NCI-H128 (cell line): ENCODE measurements at regions not wholly inside any gene's neighbourhood (a gene's known extent, or its start where the extent isn't known, plus 50 kb on each side); places are given as distances from the start of the nearest gene placed in this dataset.

Source experiments
- DNase-seq: peaks from one replicate; lab custom pipeline; 2025; ENCODE audit not compliant: unreplicated experiment; lab: John Stamatoyannopoulos, UW

DNA sequence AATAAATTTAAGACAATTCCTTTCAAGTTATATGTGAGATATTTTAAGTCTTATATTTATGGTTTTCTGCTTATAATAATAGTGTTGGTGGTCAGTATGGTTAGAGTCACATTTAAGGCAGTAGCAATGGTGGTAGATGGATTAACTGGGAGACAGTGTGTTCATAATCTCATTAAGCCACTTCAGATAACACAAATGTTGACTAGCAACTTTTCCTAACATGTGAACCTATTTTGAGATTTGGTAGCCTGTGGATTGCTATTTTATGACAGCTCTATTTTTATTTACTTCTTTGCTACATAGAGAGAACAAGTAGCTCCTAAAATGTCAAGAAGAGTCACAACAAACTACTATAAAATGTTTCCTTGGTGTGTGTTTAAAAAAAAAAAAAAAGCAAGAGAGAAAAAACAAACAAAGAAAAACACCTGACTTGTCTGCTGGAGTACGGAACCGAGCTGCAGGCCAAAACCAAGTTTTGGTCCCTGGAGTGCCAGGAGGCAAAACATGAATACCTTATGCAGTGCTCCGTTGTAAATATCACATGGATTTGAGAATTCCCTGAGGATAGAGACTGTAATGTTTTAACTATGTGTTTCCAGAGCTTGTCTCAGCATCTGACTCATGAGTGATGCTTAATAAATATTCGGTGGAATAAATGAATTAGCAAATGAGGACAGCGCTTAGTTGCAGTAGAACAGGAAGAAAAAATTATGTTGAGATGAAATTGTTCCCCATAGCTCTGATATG lies 457.1 kb upstream of the ROBO2 start:
- DNase-seq: no peak

DNA sequence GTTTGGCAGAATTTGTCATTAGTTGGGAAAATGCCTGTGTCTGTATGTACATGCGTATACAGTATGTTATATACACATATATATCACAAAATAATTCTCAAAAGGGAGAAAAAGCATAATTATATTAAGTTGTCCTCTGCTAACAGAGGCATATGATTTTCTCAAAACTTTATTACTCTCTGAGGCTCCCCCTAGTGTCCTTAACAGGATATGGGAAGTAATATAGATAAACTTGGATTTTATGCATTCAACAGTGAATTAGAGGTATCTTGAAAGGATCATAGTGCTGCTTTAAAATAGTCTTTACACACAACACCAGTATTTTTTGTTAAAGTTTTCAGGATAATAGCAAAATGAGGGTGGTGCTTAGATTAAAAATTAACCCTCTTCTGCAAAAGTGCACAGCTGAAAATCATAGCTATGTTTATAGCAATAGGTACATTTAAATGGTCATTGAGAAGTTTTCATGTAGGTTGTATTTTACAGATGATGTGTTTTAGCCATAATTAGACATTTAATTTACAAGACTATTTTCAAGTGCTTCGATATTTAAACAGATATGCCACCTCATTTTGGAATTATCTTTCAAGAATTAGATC lies 454.0 kb upstream of the ROBO2 start:
- DNase-seq: no peak

DNA sequence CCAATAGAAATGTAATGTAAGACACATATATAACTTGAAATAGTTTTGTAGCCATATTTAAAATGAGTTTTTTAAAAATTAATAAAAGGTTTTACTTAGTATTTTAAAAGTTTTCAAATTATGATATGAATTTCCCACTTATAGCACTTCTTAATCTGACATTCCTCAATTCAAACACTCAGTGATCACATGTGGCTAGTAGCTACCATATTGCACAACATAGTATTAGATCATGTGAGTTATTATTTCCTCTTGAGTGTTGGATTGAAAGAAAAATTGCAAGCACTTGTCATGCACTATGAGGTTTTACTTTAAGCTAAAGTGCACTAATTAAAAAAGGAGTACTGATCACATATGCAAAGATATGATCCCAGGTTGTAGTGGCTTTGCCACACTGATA lies 453.4 kb upstream of the ROBO2 start:
- DNase-seq: no peak

DNA sequence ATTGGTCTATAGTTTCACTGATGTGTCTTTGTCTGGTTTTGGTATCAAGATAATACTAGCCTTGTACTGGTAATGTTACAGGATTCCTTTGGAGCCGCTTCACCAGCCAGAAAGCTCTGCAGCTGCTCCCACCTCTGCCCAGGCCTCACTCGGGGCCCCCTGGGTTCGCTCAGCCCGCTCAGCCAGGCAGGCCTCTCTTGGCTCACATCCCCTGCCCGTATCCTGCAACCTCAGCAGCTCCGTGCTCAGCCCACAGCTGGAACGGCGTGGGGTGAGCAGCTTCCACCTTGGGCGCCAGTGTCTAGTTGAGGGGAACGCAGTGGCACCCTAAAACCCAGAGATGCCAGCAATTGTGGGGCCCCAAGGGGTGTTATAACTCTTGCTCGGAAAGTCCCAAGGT lies 429.7 kb upstream of the ROBO2 start:
- no peak for DNase-seq

DNA sequence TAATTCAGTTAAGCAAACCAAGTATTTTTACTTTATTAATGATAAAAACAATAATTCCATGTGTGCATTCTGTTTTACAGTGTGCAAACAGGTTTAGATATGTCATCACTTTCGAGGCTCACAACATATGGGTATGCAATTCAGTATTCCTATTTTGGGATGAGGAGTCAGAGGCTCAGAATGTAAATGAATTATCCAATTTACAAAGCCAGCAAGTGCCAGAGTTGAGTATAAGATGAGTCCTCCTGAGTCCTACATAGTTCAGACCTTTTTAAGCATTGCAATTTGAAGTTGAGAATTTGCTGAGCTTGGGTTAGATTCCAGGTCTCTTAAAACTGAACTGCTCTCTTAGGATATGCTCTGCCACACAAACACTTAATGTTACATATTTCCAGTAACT lies 424.2 kb upstream of the ROBO2 start:
- no peak for DNase-seq

DNA sequence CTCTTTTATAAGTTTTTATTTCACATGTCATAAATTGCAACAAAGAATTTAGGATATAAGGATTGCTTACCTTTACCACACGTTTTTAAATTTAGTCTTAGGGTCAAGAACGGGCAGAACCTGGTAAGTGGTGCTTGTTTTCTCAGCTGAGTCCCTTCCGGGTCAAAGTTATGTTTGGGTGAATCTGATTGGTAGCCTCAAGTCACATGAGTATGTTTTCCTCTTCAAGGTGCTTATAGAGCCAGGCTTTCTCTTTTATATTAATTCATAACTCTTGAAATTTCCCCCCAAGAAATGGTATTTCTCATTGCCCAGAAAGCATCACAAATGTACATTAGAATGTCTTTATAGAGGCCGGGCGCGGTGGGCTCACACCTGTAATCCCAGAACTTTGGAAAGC lies 415.7 kb upstream of the ROBO2 start:
- no peak for DNase-seq

DNA sequence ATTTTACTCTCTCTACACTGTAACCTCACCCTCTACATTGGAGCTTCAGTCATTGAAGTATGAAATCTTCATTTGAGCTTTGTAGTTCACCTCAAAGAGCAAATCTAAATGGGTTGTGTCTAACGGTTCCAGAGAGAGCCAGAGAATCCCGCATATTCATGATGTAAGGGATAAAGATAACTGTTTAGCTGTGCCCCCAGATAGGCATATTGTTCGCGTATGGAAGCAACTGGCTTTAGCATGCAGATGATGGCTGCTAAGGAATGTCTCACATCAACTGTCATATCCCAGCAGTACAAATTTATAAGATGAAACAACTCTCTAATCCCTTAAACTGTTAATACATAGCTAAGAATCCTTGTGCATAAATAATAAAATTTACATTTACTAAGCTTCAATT lies 412.7 kb upstream of the ROBO2 start:
- no peak for DNase-seq

DNA sequence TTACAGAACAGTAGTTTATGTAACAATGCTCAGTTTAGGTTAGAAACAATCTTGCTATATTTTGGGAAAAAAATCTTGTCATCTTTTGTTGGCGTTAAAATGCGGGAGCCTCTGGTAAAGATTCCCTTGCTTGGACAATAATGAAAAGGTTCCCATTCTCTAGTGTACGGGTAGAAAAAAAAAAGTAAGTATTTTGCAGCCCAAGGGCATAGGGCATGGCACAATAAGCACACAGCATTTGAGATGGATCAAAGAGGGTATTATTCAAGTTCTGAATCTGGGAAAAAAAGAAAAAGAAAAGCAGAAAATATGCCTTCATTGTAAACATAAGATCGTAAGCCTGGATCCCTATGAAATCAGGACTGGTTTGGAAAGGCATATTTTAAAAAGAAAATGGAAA lies 408.6 kb upstream of the ROBO2 start:
- DNase-seq: no peak

DNA sequence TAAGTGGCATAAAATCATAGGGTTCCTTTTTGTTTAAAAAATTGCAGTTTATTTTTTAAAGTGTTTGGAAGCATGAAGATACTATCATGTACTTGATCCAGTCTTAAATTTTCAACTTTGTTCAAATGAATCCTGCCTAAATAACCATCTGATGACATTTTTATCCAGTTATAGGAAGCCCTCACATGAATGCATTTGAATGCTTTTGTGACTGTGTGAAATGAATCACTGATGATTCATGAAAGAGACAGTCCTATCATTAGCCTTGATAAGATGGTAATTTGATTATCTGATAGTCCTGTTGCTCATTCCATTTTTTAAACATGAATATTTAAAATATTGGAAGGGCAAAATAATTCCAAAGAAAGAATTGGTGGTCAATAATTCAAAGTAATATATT lies 401.9 kb upstream of the ROBO2 start:
- DNase-seq: no peak

DNA sequence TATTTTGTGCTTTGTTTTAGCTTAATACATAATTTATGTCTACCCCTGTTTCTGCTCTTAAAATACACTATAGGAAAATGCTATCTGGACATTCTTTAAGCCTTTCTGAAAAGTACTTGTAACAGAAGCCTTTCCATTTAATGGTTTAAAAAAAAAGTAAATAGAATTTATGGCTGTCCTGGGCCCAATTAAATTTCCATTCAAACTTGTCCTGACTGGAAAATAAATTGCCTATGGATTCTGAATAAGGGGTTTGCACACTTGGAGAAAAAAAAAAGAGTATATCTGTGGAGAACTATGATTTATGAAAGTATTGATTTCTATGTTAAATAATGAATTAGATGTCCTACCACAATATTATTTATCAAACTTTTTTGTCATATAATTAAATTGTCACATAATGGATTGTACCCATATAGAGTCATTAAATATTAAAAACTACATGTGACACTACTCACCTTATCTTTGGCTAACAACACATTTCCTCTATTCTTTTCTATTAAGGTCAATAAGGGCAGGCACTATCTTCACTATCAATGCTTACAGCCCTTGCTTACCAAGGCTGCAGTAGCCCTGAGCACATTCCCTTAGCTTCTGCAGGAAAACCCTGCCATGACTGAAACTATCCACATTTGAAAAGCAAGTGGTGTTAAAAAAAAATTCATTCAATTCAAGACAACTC lies 396.1 kb upstream of the ROBO2 start:
- no peak for DNase-seq

DNA sequence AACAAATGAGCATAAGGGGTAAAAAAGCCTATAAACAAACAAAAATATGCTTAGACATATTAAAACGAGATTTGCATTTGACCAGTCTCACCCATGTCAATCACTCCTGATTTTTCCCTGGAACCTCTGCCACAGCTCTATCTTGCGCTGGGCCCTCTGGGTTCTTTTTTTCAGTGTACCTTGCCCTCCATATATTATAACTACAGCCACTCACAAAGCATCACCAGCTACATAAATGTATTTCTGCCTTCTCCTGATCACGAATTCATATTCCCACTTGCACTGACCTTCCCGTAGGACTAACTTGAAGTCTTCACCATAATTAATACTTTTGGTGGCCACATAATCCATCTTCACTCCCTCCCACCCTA lies 395.6 kb upstream of the ROBO2 start:
- DNase-seq: no peak

DNA sequence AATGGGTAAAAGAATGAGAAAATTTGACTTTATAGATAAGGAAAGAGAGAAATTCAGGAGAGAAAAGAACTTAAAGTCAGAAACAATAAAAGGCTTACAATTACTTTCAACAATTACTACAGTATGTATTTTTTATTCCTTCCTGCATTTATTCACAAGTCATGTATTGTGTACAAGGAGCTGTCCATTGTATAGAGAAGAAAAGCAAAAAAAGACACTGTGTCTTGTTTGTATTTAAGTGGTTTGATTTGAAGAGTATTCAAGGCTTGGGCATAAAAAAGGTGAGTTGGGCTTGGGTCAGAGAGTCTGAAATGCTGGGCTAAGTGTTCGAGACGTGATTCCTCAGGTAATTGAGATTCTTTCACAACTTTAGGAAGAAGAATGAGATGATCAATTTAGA lies 394.2 kb upstream of the ROBO2 start:
- DNase-seq: no peak

DNA sequence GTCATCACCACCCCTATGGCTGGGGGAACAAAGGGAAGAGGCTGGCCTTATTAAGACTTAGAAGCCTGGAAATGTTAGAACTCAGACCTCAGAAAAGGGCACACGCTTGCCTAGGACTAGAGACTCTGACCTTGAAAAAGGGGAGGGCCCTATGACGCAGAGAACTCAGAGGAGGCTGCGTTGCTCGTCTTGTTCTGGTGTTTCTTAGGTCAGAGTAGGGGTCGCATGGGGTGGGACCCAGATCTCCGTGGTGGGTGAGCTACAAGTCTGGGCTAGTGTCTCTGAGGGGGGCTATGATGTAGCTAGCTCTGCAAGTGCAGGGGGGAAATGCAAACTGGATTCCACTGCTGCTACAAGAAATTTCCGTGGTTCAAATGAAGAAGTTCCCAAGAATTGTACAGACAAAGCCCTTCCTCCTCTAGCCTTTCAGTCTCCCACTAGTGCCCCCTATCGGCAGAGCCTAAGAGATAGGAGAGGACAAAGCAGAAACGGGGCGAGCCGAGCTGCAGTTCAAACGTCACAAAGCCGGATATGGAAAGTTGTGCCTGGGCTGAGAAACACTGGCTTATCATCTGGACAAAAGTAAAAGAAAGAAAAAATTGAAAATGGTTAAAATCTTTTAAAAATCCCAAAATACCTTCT lies 392.9 kb upstream of the ROBO2 start:
- DNase-seq: no peak

DNA sequence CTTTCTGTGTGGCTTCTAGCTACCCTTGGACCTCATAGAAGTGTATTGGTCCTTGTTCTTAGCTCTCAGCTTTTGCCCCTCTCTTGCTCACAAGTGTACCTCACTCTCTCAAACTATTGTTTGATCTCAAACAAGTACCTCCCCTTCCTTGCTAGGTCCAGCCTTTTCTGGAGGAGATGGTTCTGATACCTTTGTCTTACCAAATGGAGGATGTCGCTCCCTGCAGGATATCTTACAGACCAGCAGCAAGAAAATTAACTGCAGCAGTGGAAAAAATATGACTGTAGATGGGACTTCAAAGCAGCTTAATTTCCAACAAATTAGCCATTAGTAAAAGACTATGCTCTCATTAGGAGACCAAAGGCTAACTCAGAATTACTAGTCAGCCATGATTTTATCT lies 388.1 kb upstream of the ROBO2 start:
- DNase-seq: no peak

DNA sequence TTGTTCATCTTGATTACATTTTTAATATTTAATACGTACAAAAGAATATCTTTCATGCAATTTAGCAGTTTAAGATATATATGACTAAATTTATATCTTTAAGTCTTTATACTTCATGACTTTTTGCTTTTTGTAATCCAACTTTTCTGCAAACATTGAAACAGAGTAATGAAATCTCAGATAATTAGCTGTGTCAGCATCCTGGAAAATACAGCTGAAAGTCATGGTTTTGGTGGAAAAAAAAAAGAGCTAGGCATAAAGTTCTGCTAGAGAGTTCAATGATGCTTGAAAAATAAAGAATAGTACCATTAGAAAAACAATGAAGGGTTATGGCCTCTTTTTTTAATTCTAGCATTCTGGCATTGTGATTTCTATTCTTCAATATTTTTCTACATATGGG lies 387.4 kb upstream of the ROBO2 start:
- DNase-seq: no peak

DNA sequence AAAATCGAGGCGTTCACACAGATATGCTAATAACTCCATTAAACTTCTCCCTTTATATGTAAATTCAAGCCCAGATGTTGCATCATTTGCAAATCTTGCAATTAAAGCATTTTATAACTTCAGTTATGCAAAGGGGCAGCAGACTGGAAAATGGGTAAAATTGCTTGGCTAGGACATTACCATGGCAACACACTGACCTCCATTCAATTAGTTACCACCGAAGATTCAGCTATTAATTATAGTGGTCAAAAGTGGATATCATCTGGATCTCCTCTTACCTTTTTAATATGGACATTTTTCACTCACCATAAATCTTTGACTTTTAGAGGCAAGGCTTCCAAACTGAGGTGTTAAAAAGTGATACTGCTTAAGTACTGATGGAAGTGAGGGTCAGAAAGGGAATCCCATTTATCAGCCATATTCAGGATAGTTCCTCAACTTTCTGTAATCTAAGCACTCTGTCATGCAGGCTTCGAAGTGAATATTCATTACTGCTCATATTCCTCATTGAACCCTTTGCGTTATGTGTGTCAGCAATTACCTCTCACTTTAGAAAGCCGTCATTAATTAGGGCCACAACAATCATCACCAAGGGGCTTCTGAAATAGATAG lies 386.2 kb upstream of the ROBO2 start:
- DNase-seq: no peak

DNA sequence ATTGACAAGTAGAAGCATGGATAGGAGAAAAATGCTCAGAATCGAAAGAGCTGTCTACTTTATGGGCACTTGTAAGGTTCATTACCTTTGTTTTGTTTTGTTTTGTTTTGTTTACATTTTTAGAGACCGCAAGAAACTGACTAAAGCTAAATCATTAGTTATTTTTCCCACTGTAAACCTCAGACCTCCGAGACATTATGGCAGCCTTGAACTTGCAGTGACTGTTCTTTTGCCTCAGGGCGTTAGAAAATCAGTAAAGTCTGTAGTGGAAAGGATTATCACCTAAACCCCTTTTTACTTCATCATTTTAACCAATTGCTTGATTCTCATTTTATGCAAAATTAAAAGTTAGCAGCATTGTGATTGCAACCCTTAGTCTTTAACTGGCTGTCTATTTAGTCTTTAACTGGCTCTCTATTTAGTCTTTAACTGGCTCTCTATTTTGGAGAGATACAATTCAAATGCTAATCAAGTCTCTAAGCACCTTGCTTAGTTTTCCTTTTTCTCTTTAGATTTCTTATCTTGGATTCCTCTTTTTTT lies 383.3 kb upstream of the ROBO2 start:
- no peak for DNase-seq

DNA sequence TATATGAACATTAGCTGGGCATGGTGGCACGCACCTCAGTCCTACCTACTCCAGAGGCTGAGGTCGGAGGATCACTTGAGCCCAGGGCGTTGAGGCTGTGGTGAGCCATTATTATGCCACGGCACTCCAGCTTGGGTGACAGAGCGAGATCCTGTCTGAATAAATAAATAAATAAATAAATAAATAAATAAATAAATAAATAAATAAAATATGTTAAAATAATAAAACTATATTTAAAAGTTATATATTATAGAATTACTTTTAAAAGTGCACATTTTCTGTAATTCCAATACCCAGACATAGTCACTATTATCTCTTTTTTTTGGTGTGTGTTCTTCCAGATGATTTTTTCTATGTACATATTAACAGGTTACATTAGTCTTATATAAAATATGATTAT lies 382.0 kb upstream of the ROBO2 start:
- DNase-seq: no peak

DNA sequence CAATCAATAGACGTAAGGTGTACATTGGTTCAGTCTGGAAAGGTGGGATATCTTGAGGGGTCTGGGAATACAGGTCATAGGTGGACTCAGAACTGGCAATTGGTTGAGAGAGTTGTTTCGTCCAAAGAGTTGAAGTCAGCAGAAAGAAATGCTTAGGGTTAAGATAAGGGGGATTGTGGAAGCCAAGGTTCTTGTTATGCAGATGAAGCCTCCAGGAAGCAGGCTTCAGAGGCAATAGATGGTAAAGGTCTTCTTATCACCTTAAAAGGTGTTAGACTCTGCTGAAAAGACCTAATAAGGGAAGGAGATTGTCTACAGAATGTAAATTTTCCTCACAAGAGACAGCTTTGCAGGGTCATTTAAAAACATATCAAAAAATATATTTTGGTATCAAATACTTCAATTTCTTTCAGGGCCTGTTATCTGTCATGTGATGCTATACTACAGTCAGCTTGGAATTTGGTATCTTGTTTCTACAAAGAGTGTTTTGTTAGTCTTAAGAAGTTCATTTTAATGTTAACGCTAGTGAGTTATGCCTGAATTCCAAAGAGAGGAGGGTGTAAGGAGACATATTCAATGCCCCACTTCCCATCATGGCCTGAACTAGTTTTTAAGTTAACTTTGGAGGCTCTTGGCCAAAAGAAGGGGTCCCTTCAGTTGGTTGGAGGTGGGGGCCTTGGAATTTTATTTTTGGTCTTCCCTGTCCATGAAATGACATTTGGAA lies 378.2 kb upstream of the ROBO2 start:
- DNase-seq: no peak

DNA sequence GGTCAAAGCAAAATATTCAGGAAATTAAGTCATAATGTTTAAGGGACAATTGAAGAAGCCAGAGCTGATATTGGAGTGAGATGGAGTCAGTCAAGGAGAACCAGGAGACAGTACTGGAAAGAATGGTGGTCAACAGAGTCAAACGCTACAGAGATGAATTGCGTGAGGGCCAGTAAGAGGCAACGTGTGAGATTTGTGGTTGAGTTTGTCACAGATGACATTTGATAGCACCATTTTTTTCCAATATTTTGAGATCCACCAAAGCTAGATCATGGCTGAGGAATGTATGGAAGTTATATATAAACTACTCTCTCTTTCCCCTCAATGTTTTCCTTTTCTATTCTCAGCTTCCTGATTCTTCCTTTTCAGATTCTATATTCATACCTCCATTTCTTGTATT lies 375.1 kb upstream of the ROBO2 start:
- DNase-seq: no peak

DNA sequence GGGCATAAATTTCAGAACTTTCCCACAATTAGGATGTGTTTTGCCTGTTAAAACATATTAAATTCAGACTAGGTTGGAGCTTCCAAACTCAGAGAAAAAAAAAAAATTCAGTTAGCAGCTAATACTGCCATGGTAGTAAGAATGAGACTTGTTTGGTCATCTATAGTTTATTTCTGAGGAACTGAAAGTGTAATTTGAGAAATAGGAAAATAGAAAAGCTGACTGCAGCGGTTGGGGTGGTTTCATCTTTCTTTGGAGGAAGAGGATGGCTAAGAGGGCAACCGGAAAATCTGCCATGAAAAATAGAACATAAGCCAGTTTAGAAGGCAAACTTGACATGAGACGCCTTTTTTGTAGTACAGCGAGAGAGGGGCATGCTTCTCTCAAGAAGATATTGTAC lies 371.2 kb upstream of the ROBO2 start:
- DNase-seq: no peak
